GM12878 (cell line): ENCODE measurements at regions not wholly inside any gene's neighbourhood (a gene's known extent, or its start where the extent isn't known, plus 50 kb on each side); places are given as distances from the start of the nearest gene placed in this dataset.

Source experiments
- BHLHE40 ChIP-seq, 2 experiments: fragments of 450-650 bp in 1 of 2; IDR thresholded peaks; 2 replicates each; pipeline ENCODE4 v1.6.1; 2011 to 2017; ENCODE audit warnings: low read depth in 2 of 2, borderline replicate concordance in 1 of 2, improper control_type of control experiment in 1 of 2, low read length in 1 of 2, mild to moderate bottlenecking in 1 of 2
- CBFB ChIP-seq: IDR thresholded peaks from 2 replicates; pipeline ENCODE4 v1.6.1; 2016; ENCODE audit warnings: antibody characterized with exemption, low read depth
- CHD2 ChIP-seq: IDR thresholded peaks from 2 replicates; pipeline ENCODE4 v1.6.1; 2011; ENCODE audit warnings: low read depth, low read length, improper control_type of control experiment, borderline replicate concordance
- EP300 ChIP-seq, 2 experiments: fragments of 150-350 bp in 1 of 2; IDR thresholded peaks; 2 replicates each; pipeline ENCODE4 v1.6.1; 2011 to 2012; ENCODE audit warnings: low read depth in 2 of 2, low read length in 2 of 2, borderline replicate concordance in 1 of 2, improper control_type of control experiment in 1 of 2, inconsistent platforms in 1 of 2; ENCODE audit not compliant: control insufficient read depth in 1 of 2
- IKZF2 ChIP-seq, 2 experiments: fragments of 450-650 bp; IDR thresholded peaks; 2 replicates each; pipeline ENCODE4 v1.6.1; 2017; ENCODE audit warnings: mild to moderate bottlenecking in 2 of 2, moderate library complexity in 2 of 2
- MLLT1 ChIP-seq: fragments of 450-650 bp; IDR thresholded peaks from 2 replicates; pipeline ENCODE4 v1.6.1; 2016; ENCODE audit warnings: mild to moderate bottlenecking
- MTA2 ChIP-seq: fragments of 450-650 bp; IDR thresholded peaks from 2 replicates; pipeline ENCODE4 v1.6.1; 2016; ENCODE audit warnings: low read depth, mild to moderate bottlenecking, moderate library complexity
- NKRF ChIP-seq: fragments of 450-650 bp; conservative IDR thresholded peaks from 2 replicates; pipeline ENCODE4 v1.6.1; 2017; ENCODE audit warnings: mild to moderate bottlenecking, moderate library complexity
- PAX5 ChIP-seq: IDR thresholded peaks from 2 replicates; pipeline ENCODE4 v1.6.1; 2011; ENCODE audit warnings: low read depth, low read length, borderline replicate concordance
- TCF12 ChIP-seq: IDR thresholded peaks from 2 replicates; pipeline ENCODE4 v1.6.1; 2011; ENCODE audit warnings: low read depth, mild to moderate bottlenecking, low read length
- ZNF207 ChIP-seq: fragments of 450-650 bp; IDR thresholded peaks from 2 replicates; pipeline ENCODE4 v1.6.1; 2014; ENCODE audit warnings: antibody characterized with exemption, mild to moderate bottlenecking, borderline replicate concordance
- TF ChIP-seq, protein P1 (sequence below): fragments of 450-650 bp; IDR thresholded peaks from 2 replicates; pipeline ENCODE4 v1.6.1; 2017; ENCODE audit warnings: mild to moderate bottlenecking, low read depth, inconsistent platforms; ENCODE audit not compliant: poor library complexity, severe bottlenecking

DNA sequence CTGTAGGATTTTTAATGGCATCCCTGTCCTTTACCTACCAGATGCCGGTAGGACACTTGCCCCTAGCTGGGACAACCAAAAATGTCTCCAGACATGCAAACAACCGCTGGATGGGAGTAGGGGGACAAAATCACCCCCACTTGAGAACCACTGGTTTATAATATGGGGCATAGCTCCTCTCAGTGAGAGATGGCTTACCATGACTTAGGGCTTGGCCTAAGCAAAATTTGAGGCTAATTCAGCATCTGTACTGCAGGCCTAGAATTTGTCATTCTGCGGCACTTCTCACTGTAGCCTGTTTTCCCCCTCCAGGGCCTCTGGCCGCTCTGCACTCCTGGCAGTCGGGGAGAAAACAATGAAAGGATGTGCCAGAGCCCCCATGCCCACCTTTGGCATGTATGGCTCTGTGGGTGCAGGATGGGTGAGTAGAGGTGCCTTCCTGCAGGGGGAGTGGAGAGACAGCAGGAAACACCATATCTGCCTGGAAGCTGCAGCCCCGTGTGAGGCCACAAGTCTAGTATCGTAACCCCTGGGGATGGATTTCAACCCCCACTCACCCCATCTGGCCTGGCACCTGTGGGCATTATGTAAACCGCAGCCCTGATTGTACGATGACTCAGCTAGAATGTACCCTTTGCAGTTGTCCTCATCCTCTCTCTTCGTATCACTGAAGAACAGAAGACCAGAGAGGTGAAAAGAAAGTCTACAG lies 268.1 kb downstream of the SOX9 start (continued):
- TF ChIP-seq MLLT1 (peak; percentile 65; the same call in 1 of the 2 replicates), NKRF (no peak), CHD2 (0 out of 2 replicates have a peak, but pooled peaks have one; percentile 32), BHLHE40 (IDR thresholded peaks at IDR 0.05; ENCODE audit: borderline replicate concordance in 1 of 2, low read depth in 2 of 2, low read length in 1 of 2) (peak; percentile 40 to 44; a peak in 3 of 4 replicates), CBFB (peak; percentile 60; the same call in 1 of the 2 replicates), ZNF207 (0 out of 2 replicates have a peak, but pooled peaks have one; percentile 33), IKZF2 (IDR thresholded peaks at IDR 0.05) (peak; percentile 65 to 76), PAX5 (peak; percentile 76; the same call in 1 of the 2 replicates), EP300 (IDR thresholded peaks at IDR 0.05; ENCODE audit: borderline replicate concordance in 1 of 2, control insufficient read depth in 1 of 2, low read depth in 2 of 2, low read length in 2 of 2) (peak in 1 of 2 experiments; percentile 62; a peak in 1 of 4 replicates), TCF12 (peak; percentile 83), MTA2 (peak; percentile 54; the same call in 1 of the 2 replicates)
- TF ChIP-seq, protein P1, sequence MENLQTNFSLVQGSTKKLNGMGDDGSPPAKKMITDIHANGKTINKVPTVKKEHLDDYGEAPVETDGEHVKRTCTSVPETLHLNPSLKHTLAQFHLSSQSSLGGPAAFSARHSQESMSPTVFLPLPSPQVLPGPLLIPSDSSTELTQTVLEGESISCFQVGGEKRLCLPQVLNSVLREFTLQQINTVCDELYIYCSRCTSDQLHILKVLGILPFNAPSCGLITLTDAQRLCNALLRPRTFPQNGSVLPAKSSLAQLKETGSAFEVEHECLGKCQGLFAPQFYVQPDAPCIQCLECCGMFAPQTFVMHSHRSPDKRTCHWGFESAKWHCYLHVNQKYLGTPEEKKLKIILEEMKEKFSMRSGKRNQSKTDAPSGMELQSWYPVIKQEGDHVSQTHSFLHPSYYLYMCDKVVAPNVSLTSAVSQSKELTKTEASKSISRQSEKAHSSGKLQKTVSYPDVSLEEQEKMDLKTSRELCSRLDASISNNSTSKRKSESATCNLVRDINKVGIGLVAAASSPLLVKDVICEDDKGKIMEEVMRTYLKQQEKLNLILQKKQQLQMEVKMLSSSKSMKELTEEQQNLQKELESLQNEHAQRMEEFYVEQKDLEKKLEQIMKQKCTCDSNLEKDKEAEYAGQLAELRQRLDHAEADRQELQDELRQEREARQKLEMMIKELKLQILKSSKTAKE, result peak; percentile 64
